ENCODE measurements at regions not wholly inside any gene's neighbourhood (a gene's known extent, or its start where the extent isn't known, plus 50 kb on each side); places are given as distances from the start of the nearest gene placed in this dataset.
A peak's percentile ranks its signal among the peaks of the same experiment; 100 is the strongest.
"Not testable (repeated sequence)": the region's sequence is repeated elsewhere in the genome, so short reads cannot be mapped to it uniquely, and the experiment has no call there.

DNA sequence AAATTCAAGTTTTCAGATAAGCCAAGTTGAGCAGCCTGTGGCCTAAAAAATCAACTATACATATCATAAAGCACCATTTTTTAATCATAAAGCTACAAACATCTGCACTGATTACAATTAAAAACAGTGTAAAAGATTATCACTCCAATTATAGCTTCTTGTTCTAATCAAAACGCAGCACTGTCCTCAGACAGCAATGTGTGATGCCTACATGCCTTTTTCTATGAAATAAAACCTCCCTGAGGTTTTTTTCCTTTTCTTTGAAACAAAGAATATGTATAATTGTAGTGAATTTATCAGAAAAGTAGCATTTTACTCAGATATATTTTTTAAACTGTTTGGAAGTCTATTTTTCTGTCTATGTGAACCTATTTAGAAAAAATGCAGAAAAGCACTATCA, 366.1 kb upstream of the CCNH start:
- Histone ChIP-seq H3K4me1 (peaks cover 0 to 4% (median 0%) of the 10 kb centered on the region in 4 donors), H3K9me3 (no peaks in the 10 kb centered on the region), H3K27ac (no peak overlapping the region), H3K27me3 (no peaks in the 10 kb centered on the region), H3K36me3 (no peaks in the 10 kb centered on the region), H3K4me3 (no peak overlapping the region)
- ATAC-seq (ENCODE audit: low FRiP score in 2 of 2): no peak
- no peak for DNase-seq
- WGBS, 2 donors: 73 to 76% methylated on average over 1 of the region's 1 CpG
- TF ChIP-seq POLR2AphosphoS5 (IDR thresholded peaks at IDR 0.05) (no peak), EP300 (IDR thresholded peaks at IDR 0.05) (no peak), POLR2A (IDR thresholded peaks at IDR 0.05) (no peak)
- TF ChIP-seq, protein P1, sequence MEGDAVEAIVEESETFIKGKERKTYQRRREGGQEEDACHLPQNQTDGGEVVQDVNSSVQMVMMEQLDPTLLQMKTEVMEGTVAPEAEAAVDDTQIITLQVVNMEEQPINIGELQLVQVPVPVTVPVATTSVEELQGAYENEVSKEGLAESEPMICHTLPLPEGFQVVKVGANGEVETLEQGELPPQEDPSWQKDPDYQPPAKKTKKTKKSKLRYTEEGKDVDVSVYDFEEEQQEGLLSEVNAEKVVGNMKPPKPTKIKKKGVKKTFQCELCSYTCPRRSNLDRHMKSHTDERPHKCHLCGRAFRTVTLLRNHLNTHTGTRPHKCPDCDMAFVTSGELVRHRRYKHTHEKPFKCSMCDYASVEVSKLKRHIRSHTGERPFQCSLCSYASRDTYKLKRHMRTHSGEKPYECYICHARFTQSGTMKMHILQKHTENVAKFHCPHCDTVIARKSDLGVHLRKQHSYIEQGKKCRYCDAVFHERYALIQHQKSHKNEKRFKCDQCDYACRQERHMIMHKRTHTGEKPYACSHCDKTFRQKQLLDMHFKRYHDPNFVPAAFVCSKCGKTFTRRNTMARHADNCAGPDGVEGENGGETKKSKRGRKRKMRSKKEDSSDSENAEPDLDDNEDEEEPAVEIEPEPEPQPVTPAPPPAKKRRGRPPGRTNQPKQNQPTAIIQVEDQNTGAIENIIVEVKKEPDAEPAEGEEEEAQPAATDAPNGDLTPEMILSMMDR (IDR thresholded peaks at IDR 0.05): no peak

DNA sequence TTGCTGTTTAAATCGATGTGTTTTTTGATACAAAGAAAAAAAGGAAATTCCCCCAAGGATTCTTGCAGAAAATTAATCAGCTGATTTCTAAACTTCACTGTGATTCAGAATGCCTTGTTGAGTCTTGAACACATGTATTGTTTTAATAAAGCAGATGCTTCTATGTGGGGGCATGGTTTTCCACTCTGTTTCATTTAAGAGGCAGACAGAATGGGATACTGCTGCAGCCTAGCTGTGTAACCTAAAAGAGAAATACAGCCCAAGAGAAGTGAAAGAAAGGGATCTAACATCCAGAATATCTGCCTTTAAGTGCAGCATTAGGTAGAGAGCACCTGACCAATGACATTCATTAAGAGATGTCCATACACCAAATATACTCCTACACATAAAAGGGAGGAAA, 365.1 kb upstream of the CCNH start:
- DNase-seq (no peak), ATAC-seq (ENCODE audit: low FRiP score in 2 of 2) (no peak)
- peaks cover 0 to 4% (median 0%) of the 10 kb centered on the region in 4 donors for H3K4me1 ChIP-seq
- no peaks in the 10 kb centered on the region for H3K9me3 ChIP-seq
- H3K27me3 ChIP-seq: no peaks in the 10 kb centered on the region
- no peak overlapping the region for H3K27ac ChIP-seq
- H3K4me3 ChIP-seq: no peak overlapping the region
- H3K36me3 ChIP-seq: no peaks in the 10 kb centered on the region
- WGBS, 2 donors: 70 to 71% methylated on average over 1 of the region's 1 CpG
- TF ChIP-seq POLR2AphosphoS5 (IDR thresholded peaks at IDR 0.05): no peak
- no peak for TF ChIP-seq EP300 (IDR thresholded peaks at IDR 0.05)
- TF ChIP-seq, protein P1 (IDR thresholded peaks at IDR 0.05): no peak
- TF ChIP-seq POLR2A (IDR thresholded peaks at IDR 0.05): no peak

DNA sequence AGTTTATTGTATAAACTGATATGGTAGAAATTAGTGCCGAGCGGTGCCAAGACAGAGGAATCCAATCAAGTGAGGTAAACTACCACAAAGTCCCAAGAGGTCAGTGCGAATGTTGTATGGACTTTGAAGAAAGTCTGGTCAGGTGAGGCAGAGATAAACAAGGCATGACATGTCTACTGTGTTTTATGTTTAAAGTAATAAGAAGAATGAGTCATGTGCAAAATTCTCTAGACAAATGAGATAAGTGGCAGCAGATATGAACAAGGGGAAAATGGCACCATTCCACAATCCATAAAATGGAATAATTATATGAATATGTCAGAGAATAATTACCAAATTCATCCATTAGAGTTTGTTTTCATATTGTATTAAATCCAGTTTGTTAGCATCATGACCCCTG, 364.1 kb upstream of the CCNH start:
- 91 to 92% methylated on average over 3 of the region's 3 CpGs for WGBS, 2 donors
- Histone ChIP-seq H3K27me3 (no peaks in the 10 kb centered on the region), H3K27ac (no peak overlapping the region), H3K4me3 (no peak overlapping the region), H3K9me3 (no peaks in the 10 kb centered on the region), H3K36me3 (no peaks in the 10 kb centered on the region), H3K4me1 (peaks cover 0 to 4% (median 0%) of the 10 kb centered on the region in 4 donors)
- ATAC-seq (ENCODE audit: low FRiP score in 2 of 2) (no peak), DNase-seq (no peak)
- TF ChIP-seq, protein P1 (IDR thresholded peaks at IDR 0.05): no peak
- TF ChIP-seq POLR2A (IDR thresholded peaks at IDR 0.05) (no peak), EP300 (IDR thresholded peaks at IDR 0.05) (no peak), POLR2AphosphoS5 (IDR thresholded peaks at IDR 0.05) (no peak)

DNA sequence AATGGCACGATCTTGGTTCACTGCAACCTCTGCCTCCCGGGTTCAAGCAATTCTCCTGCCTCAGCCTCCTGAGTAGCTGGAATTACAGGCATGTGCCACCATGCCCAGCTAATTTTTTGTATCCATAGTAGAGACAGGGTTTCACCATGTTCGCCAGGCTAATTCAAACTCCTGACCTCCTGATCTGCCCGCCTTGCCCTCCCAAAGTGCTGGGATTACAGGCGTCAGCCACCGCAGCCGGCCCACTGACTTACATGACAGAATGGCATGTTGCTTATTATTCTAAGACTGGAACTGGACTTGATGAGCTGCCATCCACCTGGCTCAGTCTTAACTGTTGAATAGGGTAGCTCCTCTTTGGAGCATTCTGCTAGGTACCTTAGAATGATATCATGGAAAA, 363.6 kb upstream of the CCNH start:
- 85 to 91% methylated on average over 4 to 7 of the region's 7 CpGs for WGBS, 2 donors
- ATAC-seq (ENCODE audit: low FRiP score in 2 of 2): not testable (repeated sequence)

DNA sequence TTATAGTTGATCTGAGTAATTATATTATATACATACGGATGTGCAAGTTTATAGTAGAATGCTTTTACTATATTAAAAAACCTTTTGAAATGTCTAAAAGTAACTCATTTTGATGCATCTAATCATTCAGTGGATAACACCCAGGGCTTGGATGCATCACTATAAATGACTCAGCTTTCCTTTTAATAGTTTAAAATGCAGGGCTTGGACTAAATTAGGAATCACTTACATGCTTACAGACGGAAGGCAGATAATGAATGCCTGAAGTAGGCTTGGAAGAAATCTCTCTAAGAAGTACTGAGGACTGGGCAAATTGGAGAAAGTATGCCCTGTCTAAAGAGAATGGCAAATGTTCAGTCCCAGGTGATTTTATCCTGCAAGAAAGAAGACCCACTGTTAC, 362.5 kb upstream of the CCNH start:
- no peak for DNase-seq
- no peak for ATAC-seq (ENCODE audit: low FRiP score in 2 of 2)
- Histone ChIP-seq H3K27me3 (no peaks in the 10 kb centered on the region), H3K27ac (no peak overlapping the region), H3K9me3 (no peaks in the 10 kb centered on the region), H3K36me3 (no peaks in the 10 kb centered on the region), H3K4me3 (no peak overlapping the region), H3K4me1 (no peaks in the 10 kb centered on the region)
- TF ChIP-seq POLR2AphosphoS5 (IDR thresholded peaks at IDR 0.05) (no peak), POLR2A (IDR thresholded peaks at IDR 0.05) (no peak), EP300 (IDR thresholded peaks at IDR 0.05) (no peak)
- TF ChIP-seq, protein P1 (IDR thresholded peaks at IDR 0.05): no peak
- 69 to 74% methylated on average over 2 of the region's 2 CpGs for WGBS, 2 donors

More for the DNA sequence above, 363.6 kb upstream of the CCNH start:
- H3K4me3 ChIP-seq, H3K9me3 ChIP-seq, H3K36me3 ChIP-seq, H3K4me1 ChIP-seq, H3K27ac ChIP-seq, H3K27me3 ChIP-seq: not testable (repeated sequence)
- peak in 1 of 2 donors; percentile 24 for DNase-seq
